ENCODE measurements at regions not wholly inside any gene's neighbourhood (a gene's known extent, or its start where the extent isn't known, plus 50 kb on each side); places are given as distances from the start of the nearest gene placed in this dataset. TPM values are rescaled to one million over a fixed set of nuclear protein-coding genes. Genes with fewer than 3 reads are reported as not detected.

DNA sequence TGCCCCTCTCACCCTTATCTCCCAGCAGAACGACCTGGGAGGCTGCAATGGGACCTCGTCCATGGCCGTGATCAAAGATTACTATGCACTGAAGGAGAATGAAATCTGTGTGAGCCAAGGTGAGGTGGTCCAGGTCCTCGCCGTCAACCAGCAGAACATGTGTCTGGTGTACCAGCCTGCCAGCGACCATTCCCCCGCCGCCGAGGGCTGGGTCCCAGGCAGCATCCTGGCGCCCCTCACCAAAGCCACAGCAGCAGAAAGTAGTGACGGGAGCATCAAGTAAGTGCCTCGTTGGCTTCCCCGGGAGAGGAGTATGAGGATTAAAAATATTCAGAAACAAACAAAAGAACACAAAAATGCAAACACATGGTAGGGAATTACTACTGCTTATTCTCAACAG lies 55.9 kb upstream of the UMPS start:
- no peaks in the 10 kb centered on the region for H3K27me3 ChIP-seq (ENCODE audit: control insufficient read depth, insufficient read depth, low read length)
- H3K27ac ChIP-seq (ENCODE audit: low read depth in 2 of 2, low read length in 2 of 2) = no peak overlapping the region
- no peak for TF ChIP-seq CTCF (IDR thresholded peaks at IDR 0.05; ENCODE audit: borderline replicate concordance, extremely low read depth, insufficient read depth)
- no peaks in the 10 kb centered on the region for H3K9me3 ChIP-seq (ENCODE audit: control insufficient read depth in 2 of 3, insufficient read depth in 1 of 3, low read length in 3 of 3)
- intact Hi-C loops (cut with DNase I) = no loop called here
- H3K36me3 ChIP-seq (ENCODE audit: control insufficient read depth in 2 of 3, insufficient read depth in 3 of 3, low read length in 3 of 3) = peaks cover 0 to 5% (median 2%) of the 10 kb centered on the region in 3 donors
- H3K4me3 ChIP-seq (ENCODE audit: low read length in 3 of 3) = no peak overlapping the region
- no peaks in the 10 kb centered on the region for H3K4me1 ChIP-seq (ENCODE audit: control insufficient read depth in 2 of 3, insufficient read depth in 2 of 3, low read depth in 1 of 3, low read length in 3 of 3)
- DNase-seq = no peak
- FAIRE-seq = no peak
- no peak overlapping the region for H3K9ac ChIP-seq (ENCODE audit: low read length in 3 of 3)

DNA sequence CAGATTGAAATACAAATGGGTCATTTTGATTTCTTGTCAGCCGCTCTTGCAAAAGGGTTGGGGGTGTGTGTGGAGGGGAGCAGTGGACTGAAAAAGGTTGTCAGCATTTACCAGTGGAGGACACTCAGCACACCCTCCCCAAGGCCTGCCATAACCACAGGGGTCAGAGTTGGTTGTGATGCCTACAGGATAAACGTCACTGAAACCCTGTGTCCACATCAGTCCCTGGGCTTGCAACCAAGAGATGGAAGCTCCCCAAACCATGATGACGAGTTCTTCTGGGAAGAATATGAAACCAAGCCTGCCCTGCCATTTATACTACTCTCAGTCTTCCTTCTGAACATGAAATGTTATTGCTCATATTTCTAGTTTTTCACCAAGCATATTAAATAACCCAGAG lies 54.0 kb upstream of the UMPS start:
- H3K27me3 ChIP-seq (ENCODE audit: control insufficient read depth, insufficient read depth, low read length) = no peaks in the 10 kb centered on the region
- no peak for TF ChIP-seq CTCF (IDR thresholded peaks at IDR 0.05; ENCODE audit: borderline replicate concordance, extremely low read depth, insufficient read depth)

GRCh38 chr3:124679048-124679638 lies 51.1 kb upstream of the UMPS start:
- no peaks in the 10 kb centered on the region for H3K4me1 ChIP-seq (ENCODE audit: control insufficient read depth in 2 of 3, insufficient read depth in 2 of 3, low read depth in 1 of 3, low read length in 3 of 3)
- no peak overlapping the region for H3K4me3 ChIP-seq (ENCODE audit: low read length in 3 of 3)
- no peaks in the 10 kb centered on the region for H3K36me3 ChIP-seq (ENCODE audit: control insufficient read depth in 2 of 3, insufficient read depth in 3 of 3, low read length in 3 of 3)
- no peaks in the 10 kb centered on the region for H3K9me3 ChIP-seq (ENCODE audit: control insufficient read depth in 2 of 3, insufficient read depth in 1 of 3, low read length in 3 of 3)
- H3K27ac ChIP-seq (ENCODE audit: low read depth in 2 of 2, low read length in 2 of 2) = no peak overlapping the region
- no peak overlapping the region for H3K9ac ChIP-seq (ENCODE audit: low read length in 3 of 3)
- H3K27me3 ChIP-seq (ENCODE audit: control insufficient read depth, insufficient read depth, low read length) = no peaks in the 10 kb centered on the region
- TF ChIP-seq CTCF (IDR thresholded peaks at IDR 0.05; ENCODE audit: borderline replicate concordance, extremely low read depth, insufficient read depth) = no peak
- FAIRE-seq (no peak), DNase-seq (no peak)
- intact Hi-C loops (cut with DNase I) = no loop called here

More for the DNA sequence above, 54.0 kb upstream of the UMPS start:
- H3K36me3 ChIP-seq (ENCODE audit: control insufficient read depth in 2 of 3, insufficient read depth in 3 of 3, low read length in 3 of 3) = peaks cover 0 to 5% (median 2%) of the 10 kb centered on the region in 3 donors
- H3K4me3 ChIP-seq (ENCODE audit: low read length in 3 of 3) = no peak overlapping the region
- no peaks in the 10 kb centered on the region for H3K4me1 ChIP-seq (ENCODE audit: control insufficient read depth in 2 of 3, insufficient read depth in 2 of 3, low read depth in 1 of 3, low read length in 3 of 3)
- DNase-seq = no peak
- no peak overlapping the region for H3K27ac ChIP-seq (ENCODE audit: low read depth in 2 of 2, low read length in 2 of 2)
- no peaks in the 10 kb centered on the region for H3K9me3 ChIP-seq (ENCODE audit: control insufficient read depth in 2 of 3, insufficient read depth in 1 of 3, low read length in 3 of 3)
- intact Hi-C loops (cut with DNase I) = no loop called here
- H3K9ac ChIP-seq (ENCODE audit: low read length in 3 of 3) = no peak overlapping the region
- no peak for FAIRE-seq

Small RNA genes lying in the stretch of these regions (microRNA-seq; reads per million reads assigned to microRNA genes)
- gene MIR5002 (not detected), gene MIR6083 (not detected)
